Keratinocyte (primary cell): ENCODE measurements at regions not wholly inside any gene's neighbourhood (a gene's known extent, or its start where the extent isn't known, plus 50 kb on each side); places are given as distances from the start of the nearest gene placed in this dataset.

Experiments
- DNase-seq: peaks from one replicate; pipeline ENCODE4 v3.0.0-alpha.2; 2011; ENCODE audit warnings: low read depth, missing footprints, low spot score
- FAIRE-seq: peaks from 2 replicates; lab custom pipeline; 2011; peaks lifted over from hg19 to GRCh38; lab: Jason Lieb, UNC
- H2AFZ ChIP-seq: 2 replicates; pipeline ENCODE4 v1.6.0; 2012; ENCODE audit warnings: low read length, control low read depth, inconsistent platforms; ENCODE audit not compliant: control insufficient read depth
- H3K27ac ChIP-seq: 2 replicates; pipeline ENCODE4 v1.5.1; 2011; ENCODE audit warnings: low read length; ENCODE audit not compliant: control insufficient read depth, insufficient read depth
- H3K27me3 ChIP-seq: 3 replicates; pipeline ENCODE4 v1.6.0; 2011; ENCODE audit warnings: low read length; ENCODE audit not compliant: control insufficient read depth, insufficient read depth; ENCODE audit errors: extremely low read depth
- H3K36me3 ChIP-seq, 2 experiments: 2 replicates in 1 of 2; 3 replicates in 1 of 2; pipeline ENCODE4 v1.5.1; 2011; ENCODE audit warnings: low read length in 2 of 2, mild to moderate bottlenecking in 1 of 2; ENCODE audit not compliant: control insufficient read depth in 2 of 2, insufficient read depth in 2 of 2; ENCODE audit errors: extremely low read depth in 1 of 2
- H3K4me1 ChIP-seq: 3 replicates; pipeline ENCODE4 v1.5.1; 2011; ENCODE audit warnings: low read length; ENCODE audit not compliant: control insufficient read depth, insufficient read depth; ENCODE audit errors: extremely low read depth
- H3K4me2 ChIP-seq: 3 replicates; pipeline ENCODE4 v1.6.0; 2011; ENCODE audit warnings: low read depth, low read length; ENCODE audit not compliant: control insufficient read depth, insufficient read depth; ENCODE audit errors: extremely low read depth
- H3K4me3 ChIP-seq, 3 experiments: fragments of 200-600 bp in 1 of 3; sonication (generic) in 1 of 3; 2 replicates in 2 of 3; 3 replicates in 1 of 3; pipeline ENCODE4 v1.5.1; 2011 to 2016; ENCODE audit warnings: low read length in 3 of 3, mild to moderate bottlenecking in 3 of 3, control low read depth in 2 of 3, inconsistent platforms in 1 of 3, low read depth in 1 of 3, mixed read lengths in 1 of 3, mixed run types in 1 of 3, moderate library complexity in 1 of 3; ENCODE audit not compliant: control insufficient read depth in 2 of 3, insufficient read depth in 2 of 3; ENCODE audit errors: extremely low read depth in 1 of 3
- H3K79me2 ChIP-seq: 2 replicates; pipeline ENCODE4 v1.6.0; 2012; ENCODE audit warnings: low read length; ENCODE audit not compliant: control insufficient read depth, insufficient read depth
- H3K9ac ChIP-seq: 3 replicates; pipeline ENCODE4 v1.6.0; 2011; ENCODE audit warnings: low read length; ENCODE audit not compliant: control insufficient read depth, insufficient read depth; ENCODE audit errors: extremely low read depth
- H3K9me1 ChIP-seq: 3 replicates; pipeline ENCODE4 v1.6.0; 2011; ENCODE audit warnings: low read length; ENCODE audit not compliant: control insufficient read depth, insufficient read depth; ENCODE audit errors: extremely low read depth
- H3K9me3 ChIP-seq: 2 replicates; pipeline ENCODE4 v1.5.1; 2012; ENCODE audit warnings: low read depth, low read length; ENCODE audit not compliant: control insufficient read depth
- H4K20me1 ChIP-seq: 3 replicates; pipeline ENCODE4 v1.6.0; 2011; ENCODE audit warnings: low read length; ENCODE audit not compliant: control insufficient read depth, insufficient read depth; ENCODE audit errors: extremely low read depth
- CTCF ChIP-seq, 3 experiments: IDR thresholded peaks in 1 of 3; conservative IDR thresholded peaks in 1 of 3; optimal IDR thresholded peaks in 1 of 3; 2 replicates in 2 of 3; 3 replicates in 1 of 3; pipeline versions ENCODE3 to v1.5.1; 2011; ENCODE audit warnings: low read length in 3 of 3, mild to moderate bottlenecking in 3 of 3, moderate library complexity in 2 of 3, control low read depth in 1 of 3, inconsistent platforms in 1 of 3; ENCODE audit not compliant: insufficient read depth in 2 of 3; ENCODE audit errors: extremely low read depth in 1 of 3
- EZH2 ChIP-seq: IDR thresholded peaks from one replicate; pipeline ENCODE4 v1.6.1; 2012; ENCODE audit warnings: inconsistent platforms, mild to moderate bottlenecking, low read length, moderate library complexity
- dilution Hi-C: fragments of 300-500 bp; cut with MboI; formaldehyde crosslinking; loops from one replicate; pipeline ENCODE4 v1.7.0; 2020; ENCODE audit warnings: low sequenced_read_pairs; ENCODE audit not compliant: extremely low pct_ligation_motif_present

DNA sequence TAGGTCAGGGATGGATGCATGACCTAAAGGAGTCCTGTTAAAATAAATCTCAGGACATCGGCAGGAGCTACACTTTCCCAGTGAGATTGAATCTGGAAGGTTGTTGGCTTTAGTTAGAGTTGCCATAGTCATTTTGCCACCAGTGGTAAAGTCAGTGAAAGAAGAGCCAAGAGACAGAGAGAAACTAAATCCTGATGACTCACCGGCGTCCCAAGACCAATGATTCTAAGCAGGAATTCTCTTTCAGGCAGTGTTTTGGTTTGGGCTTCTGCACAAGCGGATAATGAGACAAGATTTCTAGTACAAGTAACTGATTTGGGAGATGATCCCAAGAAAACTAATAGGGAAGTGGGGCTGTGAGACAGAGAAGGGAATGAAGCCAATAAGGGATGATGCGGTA, 88.8 kb upstream of the ETS2 start:
- TF ChIP-seq CTCF (optimal IDR thresholded peaks at IDR 0.05 in 1 of 3, IDR thresholded peaks at IDR 0.05 in 1 of 3, conservative IDR thresholded peaks at IDR 0.05 in 1 of 3; ENCODE audit: extremely low read depth in 1 of 3, insufficient read depth in 2 of 3, low read length in 3 of 3) (no peak), EZH2 (no peak)
- Histone ChIP-seq H3K4me2 (no peak overlapping the region), H3K9ac (no peak overlapping the region), H3K4me1 (no peaks in the 10 kb centered on the region), H3K9me1 (no peaks in the 10 kb centered on the region), H3K79me2 (no peaks in the 10 kb centered on the region), H3K9me3 (no peaks in the 10 kb centered on the region), H4K20me1 (no peaks in the 10 kb centered on the region), H3K4me3 (no peak overlapping the region), H3K36me3 (no peaks in the 10 kb centered on the region), H3K27me3 (no peaks in the 10 kb centered on the region), H3K27ac (no peak overlapping the region), H2AFZ (no peak overlapping the region)
- FAIRE-seq (no peak), DNase-seq (no peak)
- dilution Hi-C loops, result no loop called here

DNA sequence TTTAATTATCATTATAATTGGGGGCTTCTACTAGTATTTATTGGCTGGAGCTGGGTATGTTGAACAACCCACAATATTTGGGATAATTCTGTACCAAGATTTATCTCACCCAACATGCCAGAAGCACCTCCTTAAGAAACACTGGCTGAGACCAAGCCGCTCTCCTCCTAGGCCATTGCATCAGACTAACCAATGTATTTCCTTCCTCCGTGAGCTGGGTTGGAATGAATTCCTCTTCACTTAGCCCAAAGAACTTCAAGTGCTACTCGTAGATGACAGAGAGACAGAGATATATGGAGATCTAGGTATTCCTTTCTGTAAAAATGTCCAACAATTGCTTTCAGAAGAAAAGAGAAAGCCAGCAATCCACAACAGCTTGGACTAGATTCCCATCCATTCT, 87.2 kb upstream of the ETS2 start:
- H3K4me1 ChIP-seq, result no peaks in the 10 kb centered on the region
- no peak overlapping the region for H2AFZ ChIP-seq
- no peaks in the 10 kb centered on the region for H3K9me3 ChIP-seq
- no peak overlapping the region for H3K4me2 ChIP-seq
- no peaks in the 10 kb centered on the region for H3K36me3 ChIP-seq
- no peak overlapping the region for H3K9ac ChIP-seq
- dilution Hi-C loops, result no loop called here
- no peak overlapping the region for H3K4me3 ChIP-seq
- H3K9me1 ChIP-seq, result no peaks in the 10 kb centered on the region
- DNase-seq, result no peak
- no peaks in the 10 kb centered on the region for H3K79me2 ChIP-seq
- no peak overlapping the region for H3K27ac ChIP-seq
- FAIRE-seq, result no peak
- no peaks in the 10 kb centered on the region for H4K20me1 ChIP-seq
- TF ChIP-seq CTCF (optimal IDR thresholded peaks at IDR 0.05 in 1 of 3, IDR thresholded peaks at IDR 0.05 in 1 of 3, conservative IDR thresholded peaks at IDR 0.05 in 1 of 3; ENCODE audit: extremely low read depth in 1 of 3, insufficient read depth in 2 of 3, low read length in 3 of 3), result no peak
- TF ChIP-seq EZH2, result no peak
- no peaks in the 10 kb centered on the region for H3K27me3 ChIP-seq
